Naive thymus-derived CD4-positive, alpha-beta T cell (primary cell): ENCODE measurements at regions not wholly inside any gene's neighbourhood (a gene's known extent, or its start where the extent isn't known, plus 50 kb on each side); places are given as distances from the start of the nearest gene placed in this dataset.

Source experiments
- ATAC-seq: fragments of 150-1000 bp; cut with Tn5 transposase; 2 replicates; pipeline ENCODE4 v1.10.0; 2021; ENCODE audit warnings: mild to moderate bottlenecking, moderate library complexity
- CTCF ChIA-PET: fragments of 350-600 bp; sonication (Branson Sonifier 250); formaldehyde crosslinking; loops from one replicate; lab custom pipeline; 2021; ENCODE audit warnings: antibody characterized with exemption; lab: Charles Lee
- POLR2A ChIA-PET: fragments of 350-600 bp; sonication (Branson Sonifier 250); formaldehyde crosslinking; loops from one replicate; lab custom pipeline; 2021; ENCODE audit warnings: antibody characterized with exemption, inconsistent platforms; lab: Charles Lee
- DNase-seq, 9 donors: peaks; one replicate each; pipeline versions ENCODE4 v3.0.0 to v3.0.0-alpha.2; 2020 to 2022; ENCODE audit warnings: mixed read lengths in 1 of 9
- H3K27ac ChIP-seq: one replicate; pipeline ENCODE4 v1.7.0; 2013; ENCODE audit warnings: mild to moderate bottlenecking, low read depth, low read length, moderate library complexity
- H3K27me3 ChIP-seq, 2 donors: one replicate each; pipeline ENCODE4 v1.7.0; 2013; ENCODE audit warnings: low read length in 2 of 2, mild to moderate bottlenecking in 2 of 2, moderate library complexity in 2 of 2; ENCODE audit not compliant: control insufficient read depth in 2 of 2, insufficient read depth in 2 of 2
- H3K36me3 ChIP-seq, 3 experiments: 1 replicate in 2 of 3; 2 replicates in 1 of 3; pipeline ENCODE4 v1.7.0; 2013; ENCODE audit warnings: low read length in 3 of 3, mild to moderate bottlenecking in 3 of 3, moderate library complexity in 1 of 3; ENCODE audit not compliant: insufficient read depth in 3 of 3, control insufficient read depth in 2 of 3
- H3K4me1 ChIP-seq, 2 donors: one replicate each; pipeline ENCODE4 v1.7.0; 2013; ENCODE audit warnings: low read length in 2 of 2, mild to moderate bottlenecking in 2 of 2, moderate library complexity in 1 of 2; ENCODE audit not compliant: control insufficient read depth in 2 of 2, insufficient read depth in 2 of 2
- H3K4me3 ChIP-seq: 2 replicates; pipeline ENCODE4 v1.7.0; 2013; ENCODE audit warnings: mild to moderate bottlenecking, low read length
- H3K9me3 ChIP-seq, 3 experiments: 1 replicate in 2 of 3; 2 replicates in 1 of 3; pipeline ENCODE4 v1.7.0; 2013; ENCODE audit warnings: low read length in 3 of 3; ENCODE audit not compliant: control insufficient read depth in 2 of 3
- H3K27ac Mint-ChIP-seq, 9 donors: one replicate each; pipeline ENCODE4 v1.8.0; 2020 to 2022; ENCODE audit warnings: mixed read lengths in 9 of 9, mild to moderate bottlenecking in 8 of 9, moderate library complexity in 5 of 9, inconsistent platforms in 2 of 9
- H3K27me3 Mint-ChIP-seq, 5 donors: one replicate each; pipeline ENCODE4 v1.8.0; 2021 to 2022; ENCODE audit warnings: mixed read lengths in 5 of 5, mild to moderate bottlenecking in 1 of 5
- H3K36me3 Mint-ChIP-seq, 5 donors: one replicate each; pipeline ENCODE4 v1.8.0; 2020 to 2022; ENCODE audit warnings: mixed read lengths in 5 of 5, mild to moderate bottlenecking in 3 of 5, inconsistent platforms in 1 of 5
- H3K4me1 Mint-ChIP-seq, 7 donors: one replicate each; pipeline ENCODE4 v1.8.0; 2020 to 2022; ENCODE audit warnings: mixed read lengths in 7 of 7, mild to moderate bottlenecking in 3 of 7, inconsistent platforms in 1 of 7
- H3K4me3 Mint-ChIP-seq, 10 donors: one replicate each; pipeline ENCODE4 v1.8.0; 2020 to 2022; ENCODE audit warnings: mild to moderate bottlenecking in 10 of 10, mixed read lengths in 10 of 10, moderate library complexity in 6 of 10, inconsistent platforms in 2 of 10
- H3K9me3 Mint-ChIP-seq, 11 donors: one replicate each; pipeline ENCODE4 v1.8.0; 2020 to 2022; ENCODE audit warnings: mixed read lengths in 11 of 11, mild to moderate bottlenecking in 4 of 11, inconsistent platforms in 1 of 11, moderate library complexity in 1 of 11
- intact Hi-C, 2 donors: fragments of 100-400 bp; cut with micrococcal nuclease; formaldehyde crosslinking; loops; one replicate each; pipeline ENCODE4 v1.15.1; 2023

DNA sequence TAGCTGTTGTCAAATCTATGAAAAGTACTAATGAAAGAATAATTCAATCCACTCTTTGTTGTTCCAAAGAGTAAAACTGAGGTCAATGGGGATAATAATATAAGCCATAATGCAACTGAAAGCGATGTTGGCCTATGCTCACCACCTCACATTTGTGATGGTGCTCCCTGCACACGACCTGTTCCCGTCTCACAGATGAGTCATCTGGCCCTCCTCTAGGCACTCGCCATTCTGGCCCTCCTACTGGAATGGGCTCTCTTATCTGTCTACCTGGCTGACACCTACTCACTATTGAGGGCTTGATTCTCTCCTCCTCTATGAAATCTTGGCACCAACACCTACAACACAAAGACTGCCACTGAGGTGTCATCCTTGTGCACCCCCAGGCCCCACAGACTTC lies 585.9 kb upstream of the ID2 start:
- POLR2A ChIA-PET, result no interaction called here
- Histone ChIP-seq H3K27ac (no peak overlapping the region), H3K4me1 (no peaks in the 10 kb centered on the region), H3K36me3 (no peaks in the 10 kb centered on the region), H3K9me3 (no peaks in the 10 kb centered on the region), H3K27me3 (no peaks in the 10 kb centered on the region), H3K4me3 (no peak overlapping the region)
- Mint-ChIP-seq H3K4me3 (no peak overlapping the region), H3K36me3 (peaks cover 0 to 1% (median 0%) of the 10 kb centered on the region in 5 donors), H3K27ac (no peak overlapping the region), H3K4me1 (no peaks in the 10 kb centered on the region), H3K27me3 (no peaks in the 10 kb centered on the region), H3K9me3 (peaks cover 0 to 9% (median 0%) of the 10 kb centered on the region in 11 donors)
- CTCF ChIA-PET, result no interaction called here
- intact Hi-C loops, result no loop called here
- DNase-seq, result no peak
- no peak for ATAC-seq

DNA sequence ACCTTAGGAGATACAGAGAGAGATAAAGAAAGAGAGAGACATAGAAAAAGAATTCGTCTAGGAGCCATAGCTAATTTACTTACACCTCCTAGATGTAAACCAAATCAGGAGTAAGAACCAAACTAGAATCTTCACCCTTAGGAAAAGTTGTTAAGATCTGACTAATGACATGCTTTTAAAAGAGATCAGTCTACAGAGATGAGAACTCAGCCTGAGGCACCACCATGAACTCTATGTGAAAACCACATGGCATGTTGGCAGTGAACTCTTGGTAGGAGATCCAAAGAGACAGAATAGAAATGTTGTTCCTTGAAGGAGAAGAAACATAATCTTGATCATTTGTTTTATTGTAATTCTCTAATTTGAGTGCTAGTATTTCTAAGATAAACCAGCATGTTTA lies 585.4 kb upstream of the ID2 start:
- H3K27ac ChIP-seq, result no peak overlapping the region
- H3K36me3 Mint-ChIP-seq, result peaks cover 0 to 1% (median 0%) of the 10 kb centered on the region in 5 donors
- no peaks in the 10 kb centered on the region for H3K4me1 Mint-ChIP-seq
- CTCF ChIA-PET, result no interaction called here
- H3K4me1 ChIP-seq, result no peaks in the 10 kb centered on the region
- H3K9me3 ChIP-seq, result no peaks in the 10 kb centered on the region
- H3K4me3 ChIP-seq, result no peak overlapping the region
- no peak for DNase-seq
- intact Hi-C loops, result no loop called here
- POLR2A ChIA-PET, result no interaction called here
- H3K4me3 Mint-ChIP-seq, result no peak overlapping the region
- no peak overlapping the region for H3K27ac Mint-ChIP-seq
- peaks cover 0 to 9% (median 0%) of the 10 kb centered on the region in 11 donors for H3K9me3 Mint-ChIP-seq
- H3K27me3 Mint-ChIP-seq, result no peaks in the 10 kb centered on the region
- no peaks in the 10 kb centered on the region for H3K27me3 ChIP-seq
- no peak for ATAC-seq
- no peaks in the 10 kb centered on the region for H3K36me3 ChIP-seq

DNA sequence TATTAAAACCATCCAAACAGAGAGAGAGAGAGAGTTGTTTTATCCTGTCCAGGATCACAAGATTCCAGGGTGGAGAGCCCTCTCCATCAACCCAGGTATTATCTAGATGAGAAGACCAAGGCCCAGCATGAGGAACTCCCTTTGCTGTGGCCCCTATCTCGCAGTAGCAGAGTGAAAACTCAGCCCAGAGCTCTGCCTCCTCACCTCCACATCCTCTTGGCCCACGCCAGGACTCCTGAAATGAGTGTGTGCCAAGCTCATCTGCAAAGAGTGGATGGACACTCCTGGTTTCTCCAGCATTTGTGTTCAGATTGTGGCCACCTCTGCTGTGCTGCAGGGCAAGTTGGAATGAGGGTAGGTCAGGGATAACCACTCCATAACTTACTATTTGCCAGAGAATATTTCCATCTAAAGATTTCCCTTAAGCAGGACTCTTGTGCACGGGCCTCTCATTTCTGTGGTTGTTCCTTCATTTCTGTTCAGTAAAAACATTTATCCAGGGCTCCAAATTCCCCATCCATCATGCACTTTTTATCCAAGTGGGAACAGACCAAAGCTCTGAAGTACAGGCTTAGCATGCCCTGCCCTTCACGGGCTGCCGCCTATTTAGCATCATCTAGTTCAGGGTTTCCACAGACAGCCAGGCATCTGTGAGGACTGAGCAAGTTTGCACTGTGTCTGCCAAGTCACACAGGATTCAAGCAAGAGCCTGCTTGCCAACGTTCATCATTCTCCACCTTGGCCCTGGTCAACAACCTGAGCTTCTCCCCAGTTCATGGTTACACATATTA lies 583.2 kb upstream of the ID2 start:
- Mint-ChIP-seq H3K4me3 (no peak overlapping the region), H3K4me1 (no peaks in the 10 kb centered on the region), H3K36me3 (peaks cover 0 to 1% (median 0%) of the 10 kb centered on the region in 5 donors), H3K27ac (no peak overlapping the region), H3K27me3 (no peaks in the 10 kb centered on the region), H3K9me3 (peaks cover 0 to 9% (median 0%) of the 10 kb centered on the region in 11 donors)
- Histone ChIP-seq H3K4me3 (no peak overlapping the region), H3K27ac (no peak overlapping the region), H3K9me3 (no peaks in the 10 kb centered on the region), H3K27me3 (no peaks in the 10 kb centered on the region), H3K36me3 (no peaks in the 10 kb centered on the region), H3K4me1 (no peaks in the 10 kb centered on the region)
- POLR2A ChIA-PET, result no interaction called here
- DNase-seq, result no peak
- CTCF ChIA-PET, result no interaction called here
- no peak for ATAC-seq
- intact Hi-C loops, result no loop called here

DNA sequence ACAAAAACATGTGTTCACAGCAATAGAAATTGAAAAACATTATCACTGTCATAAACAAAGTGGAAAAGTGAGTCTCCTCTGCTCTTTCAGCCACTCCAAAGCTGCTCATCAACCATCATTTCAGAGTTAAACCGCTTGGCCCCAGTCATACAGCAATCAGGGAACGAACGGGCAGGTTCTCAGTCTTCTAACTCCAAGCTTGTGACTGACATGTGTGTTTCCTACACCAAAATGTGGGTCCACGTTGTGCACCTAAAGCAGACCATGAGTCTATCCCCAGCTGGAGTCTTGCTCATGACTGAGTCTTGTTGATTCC lies 582.6 kb upstream of the ID2 start:
- no peak overlapping the region for H3K4me3 ChIP-seq
- H3K4me1 ChIP-seq, result no peaks in the 10 kb centered on the region
- H3K4me1 Mint-ChIP-seq, result no peaks in the 10 kb centered on the region
- peaks cover 0 to 8% (median 0%) of the 10 kb centered on the region in 11 donors for H3K9me3 Mint-ChIP-seq
- ChIA-PET POLR2A (no interaction called here), CTCF (no interaction called here)
- no peak overlapping the region for H3K27ac Mint-ChIP-seq
- intact Hi-C loops, result no loop called here
- H3K36me3 Mint-ChIP-seq, result peaks cover 0 to 1% (median 0%) of the 10 kb centered on the region in 5 donors
- no peaks in the 10 kb centered on the region for H3K36me3 ChIP-seq
- H3K27me3 Mint-ChIP-seq, result no peaks in the 10 kb centered on the region
- no peaks in the 10 kb centered on the region for H3K27me3 ChIP-seq
- no peak for DNase-seq
- no peak overlapping the region for H3K4me3 Mint-ChIP-seq
- H3K27ac ChIP-seq, result no peak overlapping the region
- H3K9me3 ChIP-seq, result no peaks in the 10 kb centered on the region
- ATAC-seq, result no peak

DNA sequence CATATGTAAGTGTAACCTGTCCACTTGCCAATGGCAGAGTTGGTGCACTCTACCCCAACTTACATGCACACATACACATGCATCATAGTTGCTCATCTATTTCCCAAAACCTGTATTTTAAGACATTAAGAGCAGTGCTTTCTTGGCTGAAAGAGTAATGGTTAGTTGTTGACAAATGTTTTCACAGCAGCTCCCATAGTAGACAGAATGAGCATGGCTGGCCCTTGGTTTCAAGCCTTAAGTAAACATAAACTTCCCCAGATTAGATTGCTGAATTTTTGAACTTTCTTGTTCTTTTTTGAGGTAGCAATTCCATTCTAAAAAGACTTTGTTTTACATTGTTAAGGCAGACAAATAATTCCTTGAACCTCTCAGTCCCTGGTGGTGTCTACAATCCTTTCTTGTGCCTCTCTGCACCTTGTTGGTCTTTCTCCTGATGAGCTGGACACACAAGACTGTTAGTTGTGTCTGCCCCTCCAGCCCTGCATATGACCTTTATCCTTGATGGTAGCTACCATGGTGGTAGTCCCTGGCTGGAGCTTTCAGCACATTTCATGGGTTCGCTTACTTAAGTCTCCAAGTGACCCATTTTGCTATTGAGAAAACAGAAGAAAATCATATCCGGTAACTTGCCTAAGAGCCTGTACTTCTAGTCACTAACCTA lies 580.1 kb upstream of the ID2 start:
- H3K9me3 Mint-ChIP-seq, result peaks cover 0 to 3% (median 0%) of the 10 kb centered on the region in 11 donors
- no peaks in the 10 kb centered on the region for H3K27me3 ChIP-seq
- no peaks in the 10 kb centered on the region for H3K36me3 Mint-ChIP-seq
- H3K27me3 Mint-ChIP-seq, result peaks cover 0 to 5% (median 0%) of the 10 kb centered on the region in 5 donors
- CTCF ChIA-PET, result no interaction called here
- H3K4me1 Mint-ChIP-seq, result no peaks in the 10 kb centered on the region
- no peaks in the 10 kb centered on the region for H3K4me1 ChIP-seq
- intact Hi-C loops, result no loop called here
- ATAC-seq (no peak), DNase-seq (no peak)
- H3K9me3 ChIP-seq, result no peaks in the 10 kb centered on the region
- H3K36me3 ChIP-seq, result no peaks in the 10 kb centered on the region
- H3K4me3 ChIP-seq, result no peak overlapping the region
- POLR2A ChIA-PET, result no interaction called here
- no peak overlapping the region for H3K27ac ChIP-seq
- H3K4me3 Mint-ChIP-seq, result no peak overlapping the region
- no peak overlapping the region for H3K27ac Mint-ChIP-seq

DNA sequence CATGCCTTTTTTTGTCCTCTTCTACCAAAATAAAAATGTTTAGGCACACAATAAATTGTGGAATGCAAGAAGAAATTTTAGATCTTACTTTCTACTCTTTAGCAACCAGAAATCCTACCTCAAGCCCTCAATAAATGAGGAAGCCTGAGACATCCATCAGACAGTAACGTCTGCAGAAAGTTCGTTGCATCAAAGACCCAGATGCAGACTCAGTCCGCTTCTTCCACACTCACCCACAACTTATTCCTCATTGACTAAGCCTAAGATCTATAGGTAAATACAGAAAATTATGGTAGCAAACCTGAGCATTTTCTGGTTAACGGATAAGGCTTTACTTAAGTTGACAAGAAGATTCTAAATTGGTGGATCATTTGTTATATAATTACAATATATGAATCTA lies 579.4 kb upstream of the ID2 start:
- no peak for ATAC-seq
- H3K4me3 Mint-ChIP-seq, result no peak overlapping the region
- POLR2A ChIA-PET, result no interaction called here

More for the DNA sequence above, 579.4 kb upstream of the ID2 start:
- Histone ChIP-seq H3K27ac (no peak overlapping the region), H3K4me1 (no peaks in the 10 kb centered on the region), H3K9me3 (no peaks in the 10 kb centered on the region), H3K4me3 (no peak overlapping the region), H3K36me3 (no peaks in the 10 kb centered on the region), H3K27me3 (no peaks in the 10 kb centered on the region)
- no peak overlapping the region for H3K27ac Mint-ChIP-seq
- DNase-seq, result no peak
- peaks cover 0 to 2% (median 0%) of the 10 kb centered on the region in 7 donors for H3K4me1 Mint-ChIP-seq
- H3K27me3 Mint-ChIP-seq, result peaks cover 0 to 5% (median 0%) of the 10 kb centered on the region in 5 donors
- CTCF ChIA-PET, result no interaction called here
- no peaks in the 10 kb centered on the region for H3K36me3 Mint-ChIP-seq
- intact Hi-C loops, result no loop called here
- H3K9me3 Mint-ChIP-seq, result peaks cover 0 to 3% (median 0%) of the 10 kb centered on the region in 11 donors
